Caco-2 (cell line): ENCODE measurements at regions not wholly inside any gene's neighbourhood (a gene's known extent, or its start where the extent isn't known, plus 50 kb on each side); places are given as distances from the start of the nearest gene placed in this dataset.

Experiments used
- BruUV-seq: library from RNA; stranded (reverse); fragments of 400-500 nt; replicated peaks from 2 replicates; lab custom pipeline; 2021; lab: Mats Ljungman, UMichigan
- CTCF ChIA-PET: fragments of 300-600 bp; sonication (Branson Sonifier 250); formaldehyde crosslinking; loops from one replicate; lab custom pipeline; 2022; ENCODE audit warnings: antibody characterized with exemption; lab: Charles Lee
- POLR2A ChIA-PET: fragments of 300-600 bp; sonication (Branson Sonifier 250); formaldehyde crosslinking; loops from one replicate; lab custom pipeline; 2022; ENCODE audit warnings: antibody characterized with exemption; lab: Charles Lee
- DNase-seq, 2 experiments: peaks; one replicate each; pipeline versions ENCODE4 v3.0.0 to v3.0.0-alpha.2; 2020 to 2022
- H3K27me3 ChIP-seq: replicated peaks from 2 replicates; pipeline ENCODE4 v1.6.0; 2011; ENCODE audit warnings: low read length; ENCODE audit not compliant: control insufficient read depth, insufficient read depth
- H3K36me3 ChIP-seq: 2 replicates; pipeline ENCODE4 v1.5.1; 2011; ENCODE audit warnings: low read length; ENCODE audit not compliant: control insufficient read depth, insufficient read depth
- H3K4me1 ChIP-seq: fragments of 250-450 bp; sonication (Bioruptor Pico); 2 replicates; pipeline ENCODE4 v1.5.1; 2020; ENCODE audit warnings: mild to moderate bottlenecking
- H3K4me3 ChIP-seq: 2 replicates; pipeline ENCODE4 v1.5.1; 2011; ENCODE audit warnings: low read depth, mild to moderate bottlenecking, control low read depth, low read length
- H3K9me3 ChIP-seq: fragments of 250-450 bp; sonication (Bioruptor Pico); 2 replicates; pipeline ENCODE4 v1.5.1; 2020; ENCODE audit warnings: mild to moderate bottlenecking, moderate library complexity
- H3K27ac Mint-ChIP-seq: one replicate; pipeline ENCODE4 v1.8.0; 2022; ENCODE audit warnings: mixed read lengths; ENCODE audit not compliant: unreplicated experiment
- H3K27me3 Mint-ChIP-seq: one replicate; pipeline ENCODE4 v1.8.0; 2022; ENCODE audit warnings: mixed read lengths; ENCODE audit not compliant: insufficient read depth, unreplicated experiment
- H3K36me3 Mint-ChIP-seq: one replicate; pipeline ENCODE4 v1.8.0; 2022; ENCODE audit warnings: mild to moderate bottlenecking, mixed read lengths; ENCODE audit not compliant: insufficient read depth, unreplicated experiment
- H3K4me1 Mint-ChIP-seq: one replicate; pipeline ENCODE4 v1.8.0; 2022; ENCODE audit warnings: low read depth, mixed read lengths; ENCODE audit not compliant: unreplicated experiment
- H3K4me3 Mint-ChIP-seq: one replicate; pipeline ENCODE4 v1.8.0; 2022; ENCODE audit warnings: mild to moderate bottlenecking, moderate library complexity, mixed read lengths; ENCODE audit not compliant: unreplicated experiment
- H3K9me3 Mint-ChIP-seq: one replicate; pipeline ENCODE4 v1.8.0; 2022; ENCODE audit warnings: mixed read lengths; ENCODE audit not compliant: unreplicated experiment
- CTCF ChIP-seq, 2 experiments: fragments of 200-600 bp in 1 of 2; IDR thresholded peaks; 1 replicate in 1 of 2; 2 replicates in 1 of 2; pipeline versions ENCODE4 v1.5.1 to v1.8.0; 2011 to 2022; ENCODE audit warnings: antibody characterized with exemption in 1 of 2, control low read depth in 1 of 2, inconsistent platforms in 1 of 2, low read depth in 1 of 2, low read length in 1 of 2, mild to moderate bottlenecking in 1 of 2, moderate library complexity in 1 of 2; ENCODE audit not compliant: insufficient read depth in 1 of 2, severe bottlenecking in 1 of 2, unreplicated experiment in 1 of 2
- intact Hi-C: fragments of 100-400 bp; cut with micrococcal nuclease; formaldehyde crosslinking; loops from one replicate; pipeline ENCODE4 v1.10.0; 2022; ENCODE audit not compliant: unreplicated experiment

- DNase-seq, result no peak
- no TSS peak for BruUV-seq
- TF ChIP-seq CTCF (IDR thresholded peaks at IDR 0.05; ENCODE audit: insufficient read depth in 1 of 2, low read depth in 1 of 2, low read length in 1 of 2, severe bottlenecking in 1 of 2, unreplicated experiment in 1 of 2), result no peak
- no peak overlapping the region for H3K4me3 ChIP-seq
- H3K27me3 Mint-ChIP-seq, result no peaks in the 10 kb centered on the region
- ChIA-PET CTCF (no interaction called here), POLR2A (no interaction called here)
- H3K4me1 ChIP-seq, result peaks cover 22% of the 10 kb centered on the region
- no peaks in the 10 kb centered on the region for H3K36me3 Mint-ChIP-seq
- H3K4me3 Mint-ChIP-seq, result no peak overlapping the region
- no peak overlapping the region for H3K27ac Mint-ChIP-seq
- no peaks in the 10 kb centered on the region for H3K9me3 Mint-ChIP-seq
- intact Hi-C loops, result no loop called here
- peaks cover 20% of the 10 kb centered on the region for H3K4me1 Mint-ChIP-seq
- H3K9me3 ChIP-seq, result no peaks in the 10 kb centered on the region
- H3K27me3 ChIP-seq, result no peaks in the 10 kb centered on the region
- no peaks in the 10 kb centered on the region for H3K36me3 ChIP-seq
Measured at GRCh38 chr20:50323777-50324775, 133.4 kb downstream of the CEBPB start.

- no TSS peak for BruUV-seq
Measured at GRCh38 chr20:50325215-50325614, 134.6 kb downstream of the CEBPB start.

GRCh38 chr20:50325651-50326050 lies 135.0 kb downstream of the CEBPB start:
- H3K36me3 ChIP-seq, result no peaks in the 10 kb centered on the region
- H3K4me1 Mint-ChIP-seq, result peaks cover 21% of the 10 kb centered on the region
- no peak overlapping the region for H3K4me3 ChIP-seq
- H3K4me3 Mint-ChIP-seq, result no peak overlapping the region
- H3K36me3 Mint-ChIP-seq, result no peaks in the 10 kb centered on the region
- H3K27me3 ChIP-seq, result no peaks in the 10 kb centered on the region
- H3K27me3 Mint-ChIP-seq, result no peaks in the 10 kb centered on the region
- H3K9me3 Mint-ChIP-seq, result no peaks in the 10 kb centered on the region
- BruUV-seq, result no TSS peak
- H3K9me3 ChIP-seq, result no peaks in the 10 kb centered on the region
- POLR2A ChIA-PET, result no interaction called here
- H3K4me1 ChIP-seq, result peaks cover 27% of the 10 kb centered on the region
- no peak for TF ChIP-seq CTCF (IDR thresholded peaks at IDR 0.05; ENCODE audit: insufficient read depth in 1 of 2, low read depth in 1 of 2, low read length in 1 of 2, severe bottlenecking in 1 of 2, unreplicated experiment in 1 of 2)
- CTCF ChIA-PET, result no interaction called here
- DNase-seq, result no peak
- no peak overlapping the region for H3K27ac Mint-ChIP-seq
- intact Hi-C loops, result no loop called here

More at GRCh38 chr20:50325215-50325614, 134.6 kb downstream of the CEBPB start:
- H3K4me3 Mint-ChIP-seq, result no peak overlapping the region
- no peaks in the 10 kb centered on the region for H3K27me3 Mint-ChIP-seq
- peaks cover 25% of the 10 kb centered on the region for H3K4me1 Mint-ChIP-seq
- Histone ChIP-seq H3K4me1 (peaks cover 30% of the 10 kb centered on the region), H3K36me3 (no peaks in the 10 kb centered on the region), H3K4me3 (no peak overlapping the region), H3K27me3 (no peaks in the 10 kb centered on the region), H3K9me3 (no peaks in the 10 kb centered on the region)
- H3K9me3 Mint-ChIP-seq, result no peaks in the 10 kb centered on the region
- H3K27ac Mint-ChIP-seq, result no peak overlapping the region
- DNase-seq, result no peak
- H3K36me3 Mint-ChIP-seq, result no peaks in the 10 kb centered on the region
- CTCF ChIA-PET, result no interaction called here
- POLR2A ChIA-PET, result no interaction called here
- TF ChIP-seq CTCF (IDR thresholded peaks at IDR 0.05; ENCODE audit: insufficient read depth in 1 of 2, low read depth in 1 of 2, low read length in 1 of 2, severe bottlenecking in 1 of 2, unreplicated experiment in 1 of 2), result no peak
- intact Hi-C loops, result no loop called here
